GM21360 (cell line): ENCODE measurements at regions not wholly inside any gene's neighbourhood (a gene's known extent, or its start where the extent isn't known, plus 50 kb on each side); places are given as distances from the start of the nearest gene placed in this dataset.

Experiments
- ATAC-seq: cut with Tn5 transposase; IDR thresholded peaks from one replicate; pipeline ENCODE4 v1.9.1; 2021; ENCODE audit warnings: mild to moderate bottlenecking, moderate library complexity; ENCODE audit not compliant: unreplicated experiment

- no peak for ATAC-seq
These were observed 204.4 kb upstream of the NUDT4 start for GRCh38 chr12:93173178-93173957.

GRCh38 chr12:93174048-93174447, 203.7 kb upstream of the NUDT4 start:
- ATAC-seq: no peak

- no peak for ATAC-seq
These were observed 203.3 kb upstream of the NUDT4 start for GRCh38 chr12:93174473-93174872.

- ATAC-seq: no peak
These were observed 201.6 kb upstream of the NUDT4 start for GRCh38 chr12:93176165-93176564.

- ATAC-seq: no peak
These were observed 201.1 kb upstream of the NUDT4 start for GRCh38 chr12:93176610-93177126.

GRCh38 chr12:93177208-93178153, 200.2 kb upstream of the NUDT4 start:
- ATAC-seq: no peak

- no peak for ATAC-seq
These were observed 199.4 kb upstream of the NUDT4 start for GRCh38 chr12:93178154-93178878.

- no peak for ATAC-seq
These were observed 197.9 kb upstream of the NUDT4 start for GRCh38 chr12:93179792-93180191.

GRCh38 chr12:93180566-93180965, 197.2 kb upstream of the NUDT4 start:
- no peak for ATAC-seq

GRCh38 chr12:93181409-93181965, 196.2 kb upstream of the NUDT4 start:
- ATAC-seq: no peak

- peak; percentile 71 for ATAC-seq
These were observed 193.6 kb upstream of the NUDT4 start for GRCh38 chr12:93183940-93184671.

GRCh38 chr12:93184672-93185368, 192.9 kb upstream of the NUDT4 start:
- ATAC-seq: no peak

GRCh38 chr12:93185369-93185741, 192.4 kb upstream of the NUDT4 start:
- no peak for ATAC-seq

GRCh38 chr12:93186131-93186530, 191.6 kb upstream of the NUDT4 start:
- ATAC-seq: no peak

GRCh38 chr12:93186621-93187020, 191.1 kb upstream of the NUDT4 start:
- ATAC-seq: no peak

GRCh38 chr12:93191423-93191822, 186.3 kb upstream of the NUDT4 start:
- ATAC-seq: no peak

- no peak for ATAC-seq
These were observed 185.8 kb upstream of the NUDT4 start for GRCh38 chr12:93191956-93192355.

- no peak for ATAC-seq
These were observed 184.8 kb upstream of the NUDT4 start for GRCh38 chr12:93192878-93193277.

GRCh38 chr12:93195511-93195910, 182.2 kb upstream of the NUDT4 start:
- no peak for ATAC-seq
